ENCODE measurements at regions not wholly inside any gene's neighbourhood (a gene's known extent, or its start where the extent isn't known, plus 50 kb on each side); places are given as distances from the start of the nearest gene placed in this dataset.

DNA sequence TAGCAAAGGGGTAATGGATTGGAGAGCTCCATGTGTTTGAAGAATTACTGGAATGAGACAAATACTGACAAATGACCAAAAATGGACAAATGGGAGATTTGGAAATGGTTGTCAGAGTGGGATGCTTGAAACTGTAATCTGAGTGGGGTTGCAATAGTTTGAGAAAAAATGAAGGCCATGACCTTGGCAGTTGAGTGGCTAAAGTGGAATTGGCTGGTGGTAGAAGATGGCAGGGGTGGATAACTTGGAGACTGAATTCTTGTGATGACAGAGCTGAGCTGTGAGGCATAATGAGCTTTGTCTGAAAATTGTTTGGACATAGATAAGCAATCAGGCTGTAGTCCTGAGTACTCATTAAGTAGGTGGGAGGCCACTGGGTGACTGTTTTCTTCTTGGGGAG, 222.5 kb upstream of the PRICKLE1 start:
- Histone ChIP-seq H2AFZ (ENCODE audit: low read depth, low read length, poor library complexity, severe bottlenecking) (no peak overlapping the region), H3K4me1 (ENCODE audit: control insufficient read depth in 1 of 2, insufficient read depth in 2 of 2, low read length in 2 of 2) (no peaks in the 10 kb centered on the region), H4K20me1 (ENCODE audit: insufficient read depth) (no peaks in the 10 kb centered on the region), H3K79me2 (ENCODE audit: insufficient read depth, low read length) (no peaks in the 10 kb centered on the region), H3K4me2 (ENCODE audit: low read length) (no peak overlapping the region), H3K9ac (ENCODE audit: low read length) (no peak overlapping the region), H3K9me2 (ENCODE audit: insufficient read depth) (no peaks in the 10 kb centered on the region), H3K4me3 (replicated peaks in 1 of 2; ENCODE audit: low read depth in 1 of 2, low read length in 2 of 2) (no peak overlapping the region), H3K27ac (ENCODE audit: low read depth, low read length) (no peak overlapping the region), H3K27me3 (ENCODE audit: insufficient read depth, low read length) (no peaks in the 10 kb centered on the region), H3K36me3 (ENCODE audit: control insufficient read depth in 1 of 2, insufficient read depth in 2 of 2, low read length in 2 of 2) (no peaks in the 10 kb centered on the region), H3K9me3 (ENCODE audit: control insufficient read depth in 1 of 2, insufficient read depth in 1 of 2, low read depth in 1 of 2, low read length in 2 of 2) (no peaks in the 10 kb centered on the region)
- TF ChIP-seq SRF (IDR thresholded peaks at IDR 0.05; ENCODE audit: low read depth) (no peak), ZNF274 (IDR thresholded peaks at IDR 0.05; ENCODE audit: low read depth, low read length) (no peak), ELF1 (IDR thresholded peaks at IDR 0.05; ENCODE audit: borderline replicate concordance, low read depth) (no peak), RAD21 (IDR thresholded peaks at IDR 0.05; ENCODE audit: low read depth) (no peak), FOSL1 (IDR thresholded peaks at IDR 0.05; ENCODE audit: low read depth) (no peak), CEBPB (IDR thresholded peaks at IDR 0.05; ENCODE audit: low read depth) (no peak), TCF7L2 (IDR thresholded peaks at IDR 0.05; ENCODE audit: borderline replicate concordance, extremely low read depth, insufficient read depth, insufficient read length) (no peak), POLR2AphosphoS5 (IDR thresholded peaks at IDR 0.05; ENCODE audit: low read depth, low read length) (no peak), EZH2 (IDR thresholded peaks at IDR 0.05) (no peak), EGR1 (IDR thresholded peaks at IDR 0.05; ENCODE audit: low read depth) (no peak), JUND (IDR thresholded peaks at IDR 0.05) (no peak)
- TF ChIP-seq, protein P1, sequence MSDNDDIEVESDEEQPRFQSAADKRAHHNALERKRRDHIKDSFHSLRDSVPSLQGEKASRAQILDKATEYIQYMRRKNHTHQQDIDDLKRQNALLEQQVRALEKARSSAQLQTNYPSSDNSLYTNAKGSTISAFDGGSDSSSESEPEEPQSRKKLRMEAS (IDR thresholded peaks at IDR 0.05) = no peak
- TF ChIP-seq, protein P2, sequence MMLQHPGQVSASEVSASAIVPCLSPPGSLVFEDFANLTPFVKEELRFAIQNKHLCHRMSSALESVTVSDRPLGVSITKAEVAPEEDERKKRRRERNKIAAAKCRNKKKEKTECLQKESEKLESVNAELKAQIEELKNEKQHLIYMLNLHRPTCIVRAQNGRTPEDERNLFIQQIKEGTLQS (IDR thresholded peaks at IDR 0.05) = no peak
- TF ChIP-seq, protein P3, sequence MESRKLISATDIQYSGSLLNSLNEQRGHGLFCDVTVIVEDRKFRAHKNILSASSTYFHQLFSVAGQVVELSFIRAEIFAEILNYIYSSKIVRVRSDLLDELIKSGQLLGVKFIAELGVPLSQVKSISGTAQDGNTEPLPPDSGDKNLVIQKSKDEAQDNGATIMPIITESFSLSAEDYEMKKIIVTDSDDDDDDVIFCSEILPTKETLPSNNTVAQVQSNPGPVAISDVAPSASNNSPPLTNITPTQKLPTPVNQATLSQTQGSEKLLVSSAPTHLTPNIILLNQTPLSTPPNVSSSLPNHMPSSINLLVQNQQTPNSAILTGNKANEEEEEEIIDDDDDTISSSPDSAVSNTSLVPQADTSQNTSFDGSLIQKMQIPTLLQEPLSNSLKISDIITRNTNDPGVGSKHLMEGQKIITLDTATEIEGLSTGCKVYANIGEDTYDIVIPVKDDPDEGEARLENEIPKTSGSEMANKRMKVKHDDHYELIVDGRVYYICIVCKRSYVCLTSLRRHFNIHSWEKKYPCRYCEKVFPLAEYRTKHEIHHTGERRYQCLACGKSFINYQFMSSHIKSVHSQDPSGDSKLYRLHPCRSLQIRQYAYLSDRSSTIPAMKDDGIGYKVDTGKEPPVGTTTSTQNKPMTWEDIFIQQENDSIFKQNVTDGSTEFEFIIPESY (IDR thresholded peaks at IDR 0.05; ENCODE audit: extremely low read depth, insufficient replicate concordance, low read length) = no peak
- ChIA-PET POLR2A (no interaction called here), RAD21 (ENCODE audit: low non-redundant PET in 1 of 2, low total read pairs in 2 of 2, uncharacterized antibody in 2 of 2, unreplicated experiment in 2 of 2) (no interaction called here), CTCF (no interaction called here)
- DNase-seq (ENCODE audit: low read depth, low spot score) (no peak), ATAC-seq (no peak)
- BruUV-seq (replicated peaks) = no TSS peak
- intact Hi-C loops (cut with micrococcal nuclease) = no loop called here
